CD14-positive monocyte (primary cell): ENCODE measurements at regions not wholly inside any gene's neighbourhood (a gene's known extent, or its start where the extent isn't known, plus 50 kb on each side); places are given as distances from the start of the nearest gene placed in this dataset.
A peak's percentile ranks its signal among the peaks of the same experiment; 100 is the strongest.
"Not testable (repeated sequence)": the region's sequence is repeated elsewhere in the genome, so short reads cannot be mapped to it uniquely, and the experiment has no call there.

Experiments
- DNase-seq, 3 donors: peaks; one replicate each; pipeline ENCODE4 v3.0.0-alpha.2; 2011 to 2022
- H2AFZ ChIP-seq: 2 replicates; pipeline ENCODE4 v1.6.0; 2012; ENCODE audit warnings: mild to moderate bottlenecking, low read depth, low read length, inconsistent platforms; ENCODE audit not compliant: insufficient read depth, poor library complexity, severe bottlenecking
- H3K27ac ChIP-seq, 2 donors: 1 replicate in 1 of 2; 2 replicates in 1 of 2; pipeline ENCODE4 v1.5.1; 2012 to 2013; ENCODE audit warnings: low read length in 2 of 2, control low read depth in 1 of 2, inconsistent platforms in 1 of 2, low read depth in 1 of 2, mild to moderate bottlenecking in 1 of 2
- H3K27me3 ChIP-seq, 2 donors: one replicate each; pipeline versions ENCODE4 v1.6.0 to v1.6.1; 2011 to 2013; ENCODE audit warnings: low read length in 2 of 2; ENCODE audit not compliant: control insufficient read depth in 2 of 2, insufficient read depth in 2 of 2
- H3K36me3 ChIP-seq, 2 donors: replicated peaks in 1 of 2; 1 replicate in 1 of 2; 2 replicates in 1 of 2; pipeline versions ENCODE4 v1.5.1 to v1.6.1; 2012 to 2013; ENCODE audit warnings: low read length in 2 of 2, control low read depth in 1 of 2, inconsistent platforms in 1 of 2, mild to moderate bottlenecking in 1 of 2; ENCODE audit not compliant: insufficient read depth in 2 of 2, control insufficient read depth in 1 of 2
- H3K4me1 ChIP-seq, 2 donors: 1 replicate in 1 of 2; 2 replicates in 1 of 2; pipeline versions ENCODE4 v1.5.1 to v1.6.1; 2012 to 2013; ENCODE audit warnings: low read length in 2 of 2, control low read depth in 1 of 2, inconsistent platforms in 1 of 2, mild to moderate bottlenecking in 1 of 2, moderate library complexity in 1 of 2; ENCODE audit not compliant: insufficient read depth in 2 of 2, control insufficient read depth in 1 of 2
- H3K4me2 ChIP-seq: replicated peaks from 2 replicates; pipeline ENCODE3; 2012; ENCODE audit warnings: low read length, moderate library complexity, mild to moderate bottlenecking; ENCODE audit not compliant: poor library complexity, severe bottlenecking; ENCODE audit errors: extremely low read depth
- H3K4me3 ChIP-seq, 3 experiments: fragments of 200-600 bp in 1 of 3; sonication (generic) in 1 of 3; replicated peaks in 1 of 3; 1 replicate in 2 of 3; 2 replicates in 1 of 3; pipeline ENCODE4 v1.5.1; 2011 to 2013; ENCODE audit warnings: low read length in 3 of 3, mild to moderate bottlenecking in 3 of 3, control low read depth in 2 of 3, low read depth in 2 of 3, inconsistent platforms in 1 of 3, moderate library complexity in 1 of 3
- H3K79me2 ChIP-seq: 2 replicates; pipeline ENCODE4 v1.6.0; 2012; ENCODE audit warnings: mild to moderate bottlenecking, control low read depth, inconsistent platforms, low read length, moderate library complexity; ENCODE audit not compliant: insufficient read depth
- H3K9ac ChIP-seq: 2 replicates; pipeline ENCODE4 v1.6.0; 2017; ENCODE audit warnings: low read length, mild to moderate bottlenecking; ENCODE audit not compliant: insufficient read depth, poor library complexity, severe bottlenecking
- H3K9me3 ChIP-seq, 2 donors: replicated peaks in 1 of 2; 1 replicate in 1 of 2; 2 replicates in 1 of 2; pipeline versions ENCODE4 v1.5.1 to v1.6.1; 2012 to 2013; ENCODE audit warnings: low read length in 2 of 2, control low read depth in 1 of 2; ENCODE audit not compliant: control insufficient read depth in 1 of 2, insufficient read depth in 1 of 2
- H4K20me1 ChIP-seq: 2 replicates; pipeline ENCODE4 v1.6.0; 2012; ENCODE audit warnings: mild to moderate bottlenecking, low read length, control low read depth, moderate library complexity; ENCODE audit not compliant: insufficient read depth
- H3K27ac Mint-ChIP-seq, 7 donors: one replicate each; pipeline ENCODE4 v1.8.0; 2020; ENCODE audit warnings: mild to moderate bottlenecking in 7 of 7, mixed read lengths in 7 of 7, moderate library complexity in 6 of 7, inconsistent platforms in 2 of 7
- H3K27me3 Mint-ChIP-seq, 3 donors: one replicate each; pipeline ENCODE4 v1.8.0; 2021 to 2022; ENCODE audit warnings: low read depth in 3 of 3, mild to moderate bottlenecking in 3 of 3, mixed read lengths in 3 of 3, moderate library complexity in 3 of 3, inconsistent platforms in 1 of 3
- H3K36me3 Mint-ChIP-seq, 2 donors: one replicate each; pipeline ENCODE4 v1.8.0; 2020; ENCODE audit warnings: mixed read lengths in 2 of 2, inconsistent platforms in 1 of 2, mild to moderate bottlenecking in 1 of 2
- H3K4me1 Mint-ChIP-seq: one replicate; pipeline ENCODE4 v1.8.0; 2020; ENCODE audit warnings: mild to moderate bottlenecking, mixed read lengths
- H3K4me3 Mint-ChIP-seq, 2 donors: one replicate each; pipeline ENCODE4 v1.8.0; 2020; ENCODE audit warnings: mild to moderate bottlenecking in 2 of 2, mixed read lengths in 2 of 2, moderate library complexity in 1 of 2
- H3K9me3 Mint-ChIP-seq, 7 donors: one replicate each; pipeline ENCODE4 v1.8.0; 2020 to 2022; ENCODE audit warnings: mixed read lengths in 7 of 7, mild to moderate bottlenecking in 6 of 7, moderate library complexity in 6 of 7, inconsistent platforms in 2 of 7
- WGBS: methylation state at CpG from one replicate; pipeline ENCODE4 v1.1.5; 2013; ENCODE audit warnings: missing lambda C conversion rate; ENCODE audit not compliant: insufficient coverage; 5-methylcytosine and 5-hydroxymethylcytosine counted together
- intact Hi-C, 2 donors: fragments of 100-400 bp; cut with micrococcal nuclease; formaldehyde crosslinking; loops; one replicate each; pipeline versions ENCODE4 v1.15.0 to v1.15.1; 2023

GRCh38 chr18:107464-107863, 50.9 kb upstream of the USP14 start:
- WGBS, result 28% methylated on average over 3 of the region's 5 CpGs
- H3K27me3 ChIP-seq, H2AFZ ChIP-seq, H3K4me1 Mint-ChIP-seq, H3K36me3 Mint-ChIP-seq, H4K20me1 ChIP-seq, H3K4me2 ChIP-seq, H3K36me3 ChIP-seq, H3K4me1 ChIP-seq, H3K27ac ChIP-seq, H3K79me2 ChIP-seq, H3K9ac ChIP-seq, H3K4me3 ChIP-seq, H3K27ac Mint-ChIP-seq, intact Hi-C loops, H3K4me3 Mint-ChIP-seq: not testable (repeated sequence)
- DNase-seq, result peak in 1 of 3 donors; percentile 39
- Mint-ChIP-seq H3K27me3 (peaks cover 6 to 14% (median 9%) of the 10 kb centered on the region in 3 donors), H3K9me3 (peaks cover 12 to 48% (median 31%) of the 10 kb centered on the region in 7 donors)
- peaks cover 6 to 39% of the 10 kb centered on the region in 2 donors for H3K9me3 ChIP-seq

DNA sequence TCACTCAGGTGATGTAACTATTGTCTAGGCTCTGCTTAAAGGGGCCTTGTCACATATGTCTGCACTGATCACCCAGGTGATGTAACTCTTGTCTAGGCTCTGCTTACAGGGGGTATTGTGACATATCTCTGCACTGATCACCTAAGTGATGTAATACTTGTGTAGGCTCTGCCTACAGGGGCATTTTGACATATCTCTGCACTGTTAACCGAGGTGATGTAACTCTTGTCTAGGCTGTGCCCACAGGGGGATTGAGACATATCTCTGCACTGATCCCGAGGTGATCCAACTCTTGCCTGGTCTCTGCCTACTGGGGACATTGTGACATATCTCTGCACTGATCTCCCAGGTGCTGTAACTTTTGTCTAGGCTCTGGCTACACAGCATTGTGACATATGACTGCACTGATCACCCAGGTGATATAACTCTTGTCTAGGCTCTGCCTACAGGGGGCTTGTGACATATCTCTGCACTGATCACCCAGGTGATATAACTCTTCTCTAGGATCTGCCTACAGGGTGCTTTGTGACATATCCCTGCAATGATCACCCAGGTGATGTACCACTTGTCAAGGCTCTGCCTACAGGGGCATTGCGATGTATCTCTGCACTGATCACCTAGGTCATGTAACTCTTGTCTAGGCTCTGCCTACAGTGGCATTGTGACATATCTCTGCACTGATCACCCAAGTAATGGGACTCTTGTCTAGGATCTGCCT, 50.3 kb upstream of the USP14 start:
- H3K4me1 ChIP-seq, H3K36me3 Mint-ChIP-seq, H3K27me3 ChIP-seq, H3K4me1 Mint-ChIP-seq, H3K79me2 ChIP-seq, DNase-seq, intact Hi-C loops, H3K9ac ChIP-seq, H3K4me2 ChIP-seq, H3K4me3 ChIP-seq, H3K4me3 Mint-ChIP-seq, H4K20me1 ChIP-seq, H2AFZ ChIP-seq, H3K27ac ChIP-seq, H3K36me3 ChIP-seq: not testable (repeated sequence)
- H3K27me3 Mint-ChIP-seq, result peaks cover 6 to 13% (median 9%) of the 10 kb centered on the region in 3 donors
- H3K9me3 ChIP-seq, result peaks cover 6 to 39% of the 10 kb centered on the region in 2 donors
- WGBS, result 51% methylated on average over 3 of the region's 3 CpGs
- H3K27ac Mint-ChIP-seq, result peak overlapping the region in 1 of 7 donors; percentile 0
- H3K9me3 Mint-ChIP-seq, result peaks cover 12 to 48% (median 31%) of the 10 kb centered on the region in 7 donors
